ENCODE measurements at regions not wholly inside any gene's neighbourhood (a gene's known extent, or its start where the extent isn't known, plus 50 kb on each side); places are given as distances from the start of the nearest gene placed in this dataset.
A peak's percentile ranks its signal among the peaks of the same experiment; 100 is the strongest.

GRCh38 chr21:14712121-14712715 lies 166.1 kb upstream of the SAMSN1 start:
- Mint-ChIP-seq H3K9me3 (peaks cover 20% of the 10 kb centered on the region), H3K27ac (no peak overlapping the region), H3K4me3 (no peak overlapping the region), H3K27me3 (no peaks in the 10 kb centered on the region), H3K36me3 (ENCODE audit: low read depth) (no peaks in the 10 kb centered on the region), H3K4me1 (peaks cover 2% of the 10 kb centered on the region)
- DNase-seq: no peak
- POLR2A ChIA-PET: interaction anchor here (0.6 kb wide), 1 partner anchor 137 kb away, joined by 3 read pairs; no protein-coding TSS in a partner anchor
- CTCF ChIA-PET: interaction anchor here (0.6 kb wide), 1 partner anchor 20 kb away, joined by 3 read pairs; no protein-coding TSS in a partner anchor

- Mint-ChIP-seq H3K9me3 (peaks cover 21% of the 10 kb centered on the region), H3K4me3 (no peak overlapping the region), H3K4me1 (peaks cover 2% of the 10 kb centered on the region), H3K27me3 (no peaks in the 10 kb centered on the region), H3K36me3 (ENCODE audit: low read depth) (no peaks in the 10 kb centered on the region), H3K27ac (no peak overlapping the region)
- ChIA-PET CTCF (no interaction called here), POLR2A (no interaction called here)
- no peak for DNase-seq
These were observed 165.2 kb upstream of the SAMSN1 start for GRCh38 chr21:14711287-14711686.

- peaks cover 29% of the 10 kb centered on the region for H3K9me3 Mint-ChIP-seq
- POLR2A ChIA-PET: no interaction called here
- CTCF ChIA-PET: interaction anchor here (2.9 kb wide), 1 partner anchor 10 kb away, joined by 10 read pairs; no protein-coding TSS in a partner anchor
- H3K27ac Mint-ChIP-seq: no peak overlapping the region
- DNase-seq: no peak
- peaks cover 2% of the 10 kb centered on the region for H3K4me1 Mint-ChIP-seq
- H3K27me3 Mint-ChIP-seq: no peaks in the 10 kb centered on the region
- no peaks in the 10 kb centered on the region for H3K36me3 Mint-ChIP-seq (ENCODE audit: low read depth)
- H3K4me3 Mint-ChIP-seq: no peak overlapping the region
These were observed 161.5 kb upstream of the SAMSN1 start for GRCh38 chr21:14707511-14708020.

- H3K9me3 Mint-ChIP-seq: peaks cover 23% of the 10 kb centered on the region
- H3K36me3 Mint-ChIP-seq (ENCODE audit: low read depth): no peaks in the 10 kb centered on the region
- no peak for DNase-seq
- peaks cover under 1% of the 10 kb centered on the region for H3K4me1 Mint-ChIP-seq
- POLR2A ChIA-PET: no interaction called here
- CTCF ChIA-PET: interaction anchor here (1.1 to 2.9 kb wide), 3 partner anchors 10 to 31 kb away, joined by 3 to 10 read pairs (median 5); no protein-coding TSS in a partner anchor
- no peak overlapping the region for H3K4me3 Mint-ChIP-seq
- H3K27ac Mint-ChIP-seq: no peak overlapping the region
- no peaks in the 10 kb centered on the region for H3K27me3 Mint-ChIP-seq
These were observed 160.8 kb upstream of the SAMSN1 start for GRCh38 chr21:14706712-14707510.

- ChIA-PET CTCF (no interaction called here), POLR2A (no interaction called here)
- H3K27me3 Mint-ChIP-seq: no peaks in the 10 kb centered on the region
- peaks cover 8% of the 10 kb centered on the region for H3K9me3 Mint-ChIP-seq
- no peaks in the 10 kb centered on the region for H3K36me3 Mint-ChIP-seq (ENCODE audit: low read depth)
- H3K4me1 Mint-ChIP-seq: no peaks in the 10 kb centered on the region
- H3K4me3 Mint-ChIP-seq: no peak overlapping the region
- DNase-seq: no peak
- H3K27ac Mint-ChIP-seq: peak overlapping the region; percentile 16
These were observed 153.6 kb upstream of the SAMSN1 start for GRCh38 chr21:14699433-14700407.

GRCh38 chr21:14697769-14698168 lies 151.7 kb upstream of the SAMSN1 start:
- no peaks in the 10 kb centered on the region for H3K27me3 Mint-ChIP-seq
- H3K4me3 Mint-ChIP-seq: no peak overlapping the region
- H3K4me1 Mint-ChIP-seq: no peaks in the 10 kb centered on the region
- peaks cover 2% of the 10 kb centered on the region for H3K9me3 Mint-ChIP-seq
- no peak for DNase-seq
- H3K27ac Mint-ChIP-seq: no peak overlapping the region
- no peaks in the 10 kb centered on the region for H3K36me3 Mint-ChIP-seq (ENCODE audit: low read depth)
- CTCF ChIA-PET: interaction anchor here (0.8 to 1.5 kb wide), 2 partner anchors 10 to 38 kb away, joined by 3 read pairs; no protein-coding TSS in a partner anchor
- POLR2A ChIA-PET: no interaction called here

GRCh38 chr21:14694817-14695216 lies 148.7 kb upstream of the SAMSN1 start:
- Mint-ChIP-seq H3K27me3 (no peaks in the 10 kb centered on the region), H3K9me3 (peaks cover 4% of the 10 kb centered on the region), H3K4me3 (no peak overlapping the region), H3K4me1 (peaks cover 5% of the 10 kb centered on the region), H3K27ac (no peak overlapping the region), H3K36me3 (ENCODE audit: low read depth) (no peaks in the 10 kb centered on the region)
- ChIA-PET POLR2A (no interaction called here), CTCF (no interaction called here)
- no peak for DNase-seq

- Mint-ChIP-seq H3K27ac (no peak overlapping the region), H3K4me1 (peaks cover 5% of the 10 kb centered on the region), H3K27me3 (no peaks in the 10 kb centered on the region), H3K4me3 (no peak overlapping the region), H3K36me3 (ENCODE audit: low read depth) (no peaks in the 10 kb centered on the region), H3K9me3 (peaks cover 12% of the 10 kb centered on the region)
- no peak for DNase-seq
- CTCF ChIA-PET: no interaction called here
- POLR2A ChIA-PET: no interaction called here
These were observed 147.9 kb upstream of the SAMSN1 start for GRCh38 chr21:14693997-14694396.

GRCh38 chr21:14691914-14692313 lies 145.8 kb upstream of the SAMSN1 start:
- no peak overlapping the region for H3K4me3 Mint-ChIP-seq

GRCh38 chr21:14690886-14691285 lies 144.8 kb upstream of the SAMSN1 start:
- Mint-ChIP-seq H3K27me3 (no peaks in the 10 kb centered on the region), H3K27ac (no peak overlapping the region), H3K9me3 (peaks cover 16% of the 10 kb centered on the region), H3K36me3 (ENCODE audit: low read depth) (no peaks in the 10 kb centered on the region), H3K4me3 (no peak overlapping the region), H3K4me1 (peaks cover 18% of the 10 kb centered on the region)
- ChIA-PET POLR2A (no interaction called here), CTCF (interaction anchor here (1.7 kb wide), 1 partner anchor 11 kb away, joined by 4 read pairs; no protein-coding TSS in a partner anchor)
- DNase-seq: no peak

More at GRCh38 chr21:14691914-14692313, 145.8 kb upstream of the SAMSN1 start:
- Mint-ChIP-seq H3K27me3 (no peaks in the 10 kb centered on the region), H3K36me3 (ENCODE audit: low read depth) (no peaks in the 10 kb centered on the region), H3K4me1 (peaks cover 10% of the 10 kb centered on the region), H3K27ac (no peak overlapping the region), H3K9me3 (peaks cover 16% of the 10 kb centered on the region)
- POLR2A ChIA-PET: no interaction called here
- DNase-seq: no peak
- CTCF ChIA-PET: interaction anchor here (0.7 to 1.7 kb wide), 4 partner anchors 10 to 89 kb away, joined by 3 to 5 read pairs (median 4); no protein-coding TSS in a partner anchor

GRCh38 chr21:14688936-14689335 lies 142.8 kb upstream of the SAMSN1 start:
- CTCF ChIA-PET: no interaction called here
- H3K4me3 Mint-ChIP-seq: no peak overlapping the region
- POLR2A ChIA-PET: no interaction called here
- no peak for DNase-seq
- peaks cover 26% of the 10 kb centered on the region for H3K4me1 Mint-ChIP-seq
- no peak overlapping the region for H3K27ac Mint-ChIP-seq
- peaks cover 16% of the 10 kb centered on the region for H3K9me3 Mint-ChIP-seq
- no peaks in the 10 kb centered on the region for H3K27me3 Mint-ChIP-seq
- no peaks in the 10 kb centered on the region for H3K36me3 Mint-ChIP-seq (ENCODE audit: low read depth)

- ChIA-PET POLR2A (no interaction called here), CTCF (interaction anchor here (1.2 kb wide), 1 partner anchor 10 kb away, joined by 3 read pairs; no protein-coding TSS in a partner anchor)
- H3K27me3 Mint-ChIP-seq: no peaks in the 10 kb centered on the region
- H3K36me3 Mint-ChIP-seq (ENCODE audit: low read depth): no peaks in the 10 kb centered on the region
- peaks cover 16% of the 10 kb centered on the region for H3K9me3 Mint-ChIP-seq
- H3K4me1 Mint-ChIP-seq: peaks cover 28% of the 10 kb centered on the region
- no peak overlapping the region for H3K27ac Mint-ChIP-seq
- H3K4me3 Mint-ChIP-seq: no peak overlapping the region
- DNase-seq: no peak
These were observed 142.3 kb upstream of the SAMSN1 start for GRCh38 chr21:14688412-14688811.
